GM12873 (cell line): ENCODE measurements at regions not wholly inside any gene's neighbourhood (a gene's known extent, or its start where the extent isn't known, plus 50 kb on each side); places are given as distances from the start of the nearest gene placed in this dataset.

ENCODE experiments used
- TF ChIP-seq, protein P1 (sequence below): IDR thresholded peaks from 2 replicates; pipeline ENCODE4 v1.5.1; 2012; ENCODE audit warnings: low read depth, mild to moderate bottlenecking, moderate library complexity, low read length, control low read depth; ENCODE audit not compliant: insufficient read depth; ENCODE audit errors: missing control alignments

DNA sequence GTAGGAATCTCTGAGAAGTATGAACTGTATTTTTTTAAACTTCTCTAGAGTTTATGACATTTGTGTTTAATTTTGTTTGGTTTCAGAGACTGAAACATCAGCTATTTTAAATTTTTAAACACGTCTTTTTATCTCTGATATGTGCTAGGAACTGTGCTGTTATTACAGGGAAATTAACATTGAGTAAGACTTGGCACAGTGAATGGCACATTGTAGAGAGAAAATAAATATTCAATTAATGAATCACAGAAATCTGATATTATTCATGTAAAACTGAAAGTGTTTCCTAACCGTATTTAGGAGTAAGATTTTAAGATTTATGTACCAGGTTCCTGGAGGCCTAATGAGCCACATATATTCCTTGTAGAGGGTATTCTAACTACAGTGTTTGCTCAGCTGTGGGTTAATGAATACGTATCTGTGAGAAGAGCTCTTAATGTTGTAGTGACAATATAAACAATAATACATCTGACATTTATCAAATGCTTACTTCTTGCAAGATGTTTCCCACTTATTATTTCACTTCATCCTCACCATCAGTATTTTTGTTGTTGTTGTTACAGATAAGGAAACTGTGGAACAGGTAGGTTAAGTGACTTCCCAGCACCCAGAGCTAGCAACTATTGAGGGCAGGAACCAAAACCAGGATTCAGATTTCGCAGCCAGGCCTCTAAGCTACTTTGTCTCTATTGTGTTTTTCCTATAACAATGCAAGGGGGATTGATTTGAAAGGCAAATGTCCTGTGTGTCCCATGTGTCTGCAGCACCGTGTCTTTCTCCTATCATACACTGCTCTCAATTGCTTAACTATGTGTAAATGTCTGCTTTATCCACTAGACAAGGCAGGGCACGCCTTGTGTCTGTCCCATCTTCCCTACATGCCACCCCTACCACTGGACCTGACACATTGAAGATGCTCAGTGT is 121.1 kb upstream of the FAM9C start:
- TF ChIP-seq, protein P1, sequence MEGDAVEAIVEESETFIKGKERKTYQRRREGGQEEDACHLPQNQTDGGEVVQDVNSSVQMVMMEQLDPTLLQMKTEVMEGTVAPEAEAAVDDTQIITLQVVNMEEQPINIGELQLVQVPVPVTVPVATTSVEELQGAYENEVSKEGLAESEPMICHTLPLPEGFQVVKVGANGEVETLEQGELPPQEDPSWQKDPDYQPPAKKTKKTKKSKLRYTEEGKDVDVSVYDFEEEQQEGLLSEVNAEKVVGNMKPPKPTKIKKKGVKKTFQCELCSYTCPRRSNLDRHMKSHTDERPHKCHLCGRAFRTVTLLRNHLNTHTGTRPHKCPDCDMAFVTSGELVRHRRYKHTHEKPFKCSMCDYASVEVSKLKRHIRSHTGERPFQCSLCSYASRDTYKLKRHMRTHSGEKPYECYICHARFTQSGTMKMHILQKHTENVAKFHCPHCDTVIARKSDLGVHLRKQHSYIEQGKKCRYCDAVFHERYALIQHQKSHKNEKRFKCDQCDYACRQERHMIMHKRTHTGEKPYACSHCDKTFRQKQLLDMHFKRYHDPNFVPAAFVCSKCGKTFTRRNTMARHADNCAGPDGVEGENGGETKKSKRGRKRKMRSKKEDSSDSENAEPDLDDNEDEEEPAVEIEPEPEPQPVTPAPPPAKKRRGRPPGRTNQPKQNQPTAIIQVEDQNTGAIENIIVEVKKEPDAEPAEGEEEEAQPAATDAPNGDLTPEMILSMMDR: no peak

DNA sequence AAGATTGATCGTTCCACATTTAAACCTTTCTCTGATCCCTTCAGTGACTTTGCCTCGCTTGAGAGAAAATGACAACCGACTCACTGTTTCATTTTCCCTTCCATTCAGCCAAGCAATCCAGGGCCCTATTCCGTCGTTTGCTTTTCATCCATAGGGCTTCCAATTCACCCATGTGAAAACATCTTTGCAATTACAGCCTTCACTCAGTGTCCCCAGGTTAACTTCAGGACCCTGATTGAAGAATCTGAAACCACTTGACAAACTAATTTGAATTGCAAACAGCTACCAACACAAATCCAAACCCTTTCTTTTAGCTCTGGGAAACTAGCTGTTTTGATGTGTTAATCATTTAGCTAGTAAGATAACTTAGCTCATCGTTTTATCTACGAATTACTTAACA is 120.2 kb upstream of the FAM9C start:
- TF ChIP-seq, protein P1: no peak

DNA sequence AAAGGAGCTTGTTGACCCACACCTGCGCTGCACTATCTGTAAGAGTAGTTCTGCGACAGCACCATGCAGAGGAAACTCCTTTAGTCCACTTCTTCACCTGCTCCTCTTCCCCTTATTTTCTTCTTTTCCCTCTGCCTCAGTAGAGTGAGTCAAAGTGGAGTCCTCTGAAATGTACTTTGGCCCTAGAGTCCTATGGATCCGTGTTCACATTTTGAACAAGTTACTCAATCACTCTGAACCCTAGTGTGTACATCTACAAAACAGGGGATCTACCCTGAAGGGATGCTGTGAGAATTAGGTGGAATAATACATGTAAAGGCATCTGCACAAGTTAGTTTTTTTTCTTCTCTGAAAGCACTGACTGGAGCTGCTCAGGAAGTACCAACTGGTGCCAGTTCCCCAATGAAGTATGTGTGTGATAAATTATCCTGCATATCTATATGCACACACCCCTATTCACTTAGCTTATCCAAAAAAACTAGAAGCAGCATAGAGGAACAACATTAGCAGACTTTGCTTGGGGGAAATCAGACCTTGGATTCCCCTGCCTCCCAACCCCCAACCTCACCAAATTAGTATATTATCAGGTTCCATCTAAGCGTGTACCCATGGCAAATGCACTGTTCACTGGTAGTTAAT is 118.5 kb upstream of the FAM9C start:
- TF ChIP-seq, protein P1: no peak

DNA sequence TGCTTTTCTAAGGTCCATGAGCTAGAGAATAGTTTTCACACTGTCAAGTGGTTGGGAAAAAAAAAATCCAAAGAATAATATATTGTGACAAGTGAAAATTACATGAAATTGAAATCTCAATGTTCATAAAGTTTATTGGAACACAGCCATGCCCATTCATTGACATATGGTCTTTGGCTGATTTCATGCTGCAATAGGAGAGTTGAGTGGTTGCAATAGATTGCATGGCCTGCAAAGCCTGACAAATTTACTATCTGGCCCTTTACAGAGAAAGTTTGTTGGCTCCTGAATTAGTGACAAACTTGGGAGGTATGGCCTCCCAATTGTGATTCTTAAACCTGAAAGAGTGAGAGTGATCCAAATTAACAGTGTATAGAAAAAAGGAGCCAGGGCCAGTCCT is 115.5 kb upstream of the FAM9C start:
- TF ChIP-seq, protein P1: no peak

DNA sequence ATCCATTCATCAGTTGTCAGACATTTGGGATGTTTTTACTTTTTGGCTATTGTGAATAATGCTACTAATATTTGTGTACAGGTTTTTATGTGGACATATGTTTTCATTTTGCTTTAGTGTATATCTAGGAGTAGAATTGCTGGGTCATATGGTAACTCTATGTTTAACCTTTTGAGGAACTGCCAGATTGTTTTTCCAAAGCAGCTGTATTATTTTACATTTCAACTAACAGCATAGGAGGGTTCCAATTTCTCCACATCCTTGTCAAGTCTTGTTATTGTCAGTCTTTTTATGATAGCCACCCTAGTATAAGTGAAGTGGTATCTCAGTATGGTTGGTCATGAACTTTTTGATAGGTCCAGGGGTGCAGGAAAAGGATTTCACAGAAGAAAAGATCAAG is 114.5 kb upstream of the FAM9C start:
- TF ChIP-seq, protein P1: no peak

DNA sequence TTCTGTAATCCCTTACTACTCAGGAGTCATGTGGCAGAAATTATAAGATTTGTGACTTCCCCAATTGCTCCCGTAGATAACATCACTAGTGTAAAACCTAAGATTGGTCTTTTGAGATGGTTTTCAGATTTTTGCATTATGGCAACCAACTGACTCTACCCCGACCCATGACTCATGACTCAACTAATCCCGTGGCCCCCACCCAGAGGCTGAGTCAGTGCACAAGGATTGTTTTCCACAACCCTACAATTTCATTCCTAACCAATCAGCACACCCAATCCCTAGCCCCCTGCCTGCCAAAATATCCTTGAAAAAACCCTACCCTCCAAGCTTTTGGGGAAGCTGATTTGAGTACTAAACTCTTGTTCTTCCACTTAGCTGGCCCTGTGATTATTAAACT is 109.4 kb upstream of the FAM9C start:
- TF ChIP-seq, protein P1: no peak

DNA sequence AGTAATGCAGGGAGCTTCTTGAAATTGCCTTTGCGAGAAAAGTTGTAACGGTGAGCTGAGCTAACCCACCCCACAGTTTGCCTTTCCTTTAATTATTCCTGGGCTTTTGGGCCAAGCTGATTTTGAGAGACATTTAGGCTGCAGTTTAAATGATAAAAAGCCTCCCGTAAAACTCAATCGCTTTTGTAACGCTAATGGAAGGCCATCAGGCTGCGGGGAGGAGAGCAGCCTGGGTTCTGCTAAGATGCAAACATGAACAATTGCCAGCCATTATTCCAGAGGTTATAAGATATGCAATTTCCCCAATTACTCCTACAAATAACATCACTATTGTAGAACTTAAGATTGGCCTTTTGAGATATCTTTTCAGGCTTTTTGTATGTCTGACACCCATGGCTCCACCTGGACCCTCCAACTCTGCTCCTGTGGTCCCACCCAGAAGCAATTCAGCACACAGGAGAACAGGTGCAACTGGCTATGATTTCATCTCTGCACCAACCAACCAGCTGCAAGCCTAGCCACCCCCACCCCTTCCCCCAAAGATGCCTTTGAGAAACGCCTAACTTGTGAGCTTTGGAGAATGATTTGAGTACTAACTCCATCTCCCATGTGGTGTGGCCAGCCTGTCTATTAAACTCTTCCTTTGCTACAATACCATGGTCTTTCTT is 108.2 kb upstream of the FAM9C start:
- TF ChIP-seq, protein P1: no peak
